ENCODE measurements at regions not wholly inside any gene's neighbourhood (a gene's known extent, or its start where the extent isn't known, plus 50 kb on each side); places are given as distances from the start of the nearest gene placed in this dataset.
"Not testable (repeated sequence)": the region's sequence is repeated elsewhere in the genome, so short reads cannot be mapped to it uniquely, and the experiment has no call there.

GRCh38 chr2:144114760-144115159 is 405.2 kb downstream of the ZEB2 start:
- no peaks in the 10 kb centered on the region for H3K27me3 Mint-ChIP-seq (ENCODE audit: low read depth in 2 of 2)
- Histone ChIP-seq H3K36me3 (ENCODE audit: control insufficient read depth, insufficient read depth, low read length) (no peaks in the 10 kb centered on the region), H3K27me3 (ENCODE audit: control insufficient read depth, insufficient read depth, low read length) (no peaks in the 10 kb centered on the region), H3K9me3 (ENCODE audit: control insufficient read depth, insufficient read depth, low read length) (no peaks in the 10 kb centered on the region), H3K27ac (ENCODE audit: low read length) (no peak overlapping the region), H3K4me1 (ENCODE audit: control insufficient read depth, insufficient read depth, low read length) (no peaks in the 10 kb centered on the region), H3K4me3 (ENCODE audit: low read length) (no peak overlapping the region)
- H3K9me3 Mint-ChIP-seq, result no peaks in the 10 kb centered on the region
- H3K27ac Mint-ChIP-seq, result no peak overlapping the region
- H3K4me3 Mint-ChIP-seq, result no peak overlapping the region
- intact Hi-C loops (cut with micrococcal nuclease), result no loop called here
- ATAC-seq, result no peak
- WGBS (ENCODE audit: insufficient coverage), result 100% methylated on average over 1 of the region's 1 CpG
- H3K36me3 Mint-ChIP-seq, result peaks cover 9% of the 10 kb centered on the region
- no peak for DNase-seq
- peaks cover 5 to 7% of the 10 kb centered on the region in 2 donors for H3K4me1 Mint-ChIP-seq
- TF ChIP-seq CTCF (IDR thresholded peaks at IDR 0.05), result no peak

GRCh38 chr2:144111437-144111836 is 408.5 kb downstream of the ZEB2 start:
- Mint-ChIP-seq H3K9me3 (peaks cover under 1 to 3% of the 10 kb centered on the region in 2 donors), H3K27ac (no peak overlapping the region), H3K27me3 (ENCODE audit: low read depth in 2 of 2) (no peaks in the 10 kb centered on the region), H3K4me1 (peaks cover 0 to 7% of the 10 kb centered on the region in 2 donors), H3K4me3 (no peak overlapping the region), H3K36me3 (peaks cover 20% of the 10 kb centered on the region)
- Histone ChIP-seq H3K36me3 (ENCODE audit: control insufficient read depth, insufficient read depth, low read length) (no peaks in the 10 kb centered on the region), H3K27me3 (ENCODE audit: control insufficient read depth, insufficient read depth, low read length) (no peaks in the 10 kb centered on the region), H3K27ac (ENCODE audit: low read length) (no peak overlapping the region), H3K4me3 (ENCODE audit: low read length) (no peak overlapping the region), H3K9me3 (ENCODE audit: control insufficient read depth, insufficient read depth, low read length) (no peaks in the 10 kb centered on the region), H3K4me1 (ENCODE audit: control insufficient read depth, insufficient read depth, low read length) (no peaks in the 10 kb centered on the region)
- no peak for TF ChIP-seq CTCF (IDR thresholded peaks at IDR 0.05)
- intact Hi-C loops (cut with micrococcal nuclease), result no loop called here
- WGBS (ENCODE audit: insufficient coverage), result 98% methylated on average over 2 of the region's 2 CpGs
- ATAC-seq (no peak), DNase-seq (no peak)

GRCh38 chr2:144106104-144106503 is 413.8 kb downstream of the ZEB2 start:
- intact Hi-C loops (cut with micrococcal nuclease); H3K4me1 ChIP-seq (ENCODE audit: control insufficient read depth, insufficient read depth, low read length); ATAC-seq; H3K4me3 ChIP-seq (ENCODE audit: low read length); H3K27ac Mint-ChIP-seq; H3K4me3 Mint-ChIP-seq; H3K27me3 Mint-ChIP-seq (ENCODE audit: low read depth in 2 of 2); H3K27ac ChIP-seq (ENCODE audit: low read length); H3K27me3 ChIP-seq (ENCODE audit: control insufficient read depth, insufficient read depth, low read length); DNase-seq; H3K36me3 ChIP-seq (ENCODE audit: control insufficient read depth, insufficient read depth, low read length); H3K4me1 Mint-ChIP-seq: not testable (repeated sequence)
- peaks cover 12% of the 10 kb centered on the region for H3K9me3 ChIP-seq (ENCODE audit: control insufficient read depth, insufficient read depth, low read length)
- WGBS (ENCODE audit: insufficient coverage), result 90% methylated on average over 2 of the region's 3 CpGs
- Mint-ChIP-seq H3K9me3 (peaks cover 10 to 11% of the 10 kb centered on the region in 2 donors), H3K36me3 (peaks cover 17% of the 10 kb centered on the region)

- no peak for TF ChIP-seq CTCF (IDR thresholded peaks at IDR 0.05)
- WGBS (ENCODE audit: insufficient coverage), result 80% methylated on average over 2 of the region's 2 CpGs
- peaks cover 9 to 16% of the 10 kb centered on the region in 2 donors for H3K4me1 Mint-ChIP-seq
These were observed 417.5 kb downstream of the ZEB2 start for GRCh38 chr2:144102386-144102785.

More at GRCh38 chr2:144102386-144102785, 417.5 kb downstream of the ZEB2 start:
- Mint-ChIP-seq H3K36me3 (peaks cover 15% of the 10 kb centered on the region), H3K27ac (no peak overlapping the region), H3K27me3 (ENCODE audit: low read depth in 2 of 2) (no peaks in the 10 kb centered on the region), H3K9me3 (peaks cover 10 to 11% of the 10 kb centered on the region in 2 donors), H3K4me3 (no peak overlapping the region)
- H3K27ac ChIP-seq (ENCODE audit: low read length), result no peak overlapping the region
- no peaks in the 10 kb centered on the region for H3K36me3 ChIP-seq (ENCODE audit: control insufficient read depth, insufficient read depth, low read length)
- H3K4me3 ChIP-seq (ENCODE audit: low read length), result no peak overlapping the region
- peaks cover 12% of the 10 kb centered on the region for H3K9me3 ChIP-seq (ENCODE audit: control insufficient read depth, insufficient read depth, low read length)
- H3K4me1 ChIP-seq (ENCODE audit: control insufficient read depth, insufficient read depth, low read length), result no peaks in the 10 kb centered on the region
- intact Hi-C loops (cut with micrococcal nuclease), result no loop called here
- no peak for DNase-seq
- no peaks in the 10 kb centered on the region for H3K27me3 ChIP-seq (ENCODE audit: control insufficient read depth, insufficient read depth, low read length)
- ATAC-seq, result no peak

All from natural killer cell (primary cell).